CD4-positive, alpha-beta T cell (primary cell): ENCODE measurements at regions not wholly inside any gene's neighbourhood (a gene's known extent, or its start where the extent isn't known, plus 50 kb on each side); places are given as distances from the start of the nearest gene placed in this dataset.

Experiments used
- ATAC-seq: fragments of 200-7000 bp; cut with Tn5 transposase; one replicate; pipeline ENCODE4 v1.10.0; 2022; ENCODE audit warnings: mild to moderate bottlenecking; ENCODE audit not compliant: poor library complexity
- CTCF ChIA-PET: fragments of 350-600 bp; sonication (Branson Sonifier 250); formaldehyde crosslinking; loops from one replicate; lab custom pipeline; 2021; ENCODE audit warnings: antibody characterized with exemption, inconsistent platforms; lab: Charles Lee
- POLR2A ChIA-PET: fragments of 350-600 bp; sonication (Branson Sonifier 250); formaldehyde crosslinking; loops from one replicate; lab custom pipeline; 2021; ENCODE audit warnings: antibody characterized with exemption, inconsistent platforms; lab: Charles Lee
- DNase-seq, 14 experiments: peaks; one replicate each; pipeline ENCODE4 v3.0.0-alpha.2; 2013 to 2020; ENCODE audit warnings: mixed read lengths in 2 of 14
- H3K27ac ChIP-seq, 2 donors: one replicate each; pipeline versions ENCODE4 v1.5.1 to v1.7.0; 2013; ENCODE audit warnings: low read length in 2 of 2, low read depth in 1 of 2, mild to moderate bottlenecking in 1 of 2
- H3K27me3 ChIP-seq, 2 experiments: 1 replicate in 1 of 2; 2 replicates in 1 of 2; pipeline versions ENCODE4 v1.6.1 to v1.7.0; 2013; ENCODE audit warnings: low read length in 2 of 2, control low read depth in 1 of 2, mild to moderate bottlenecking in 1 of 2, moderate library complexity in 1 of 2; ENCODE audit not compliant: insufficient read depth in 2 of 2, control insufficient read depth in 1 of 2
- H3K36me3 ChIP-seq: one replicate; pipeline ENCODE4 v1.6.1; 2013; ENCODE audit warnings: low read length, control low read depth; ENCODE audit not compliant: insufficient read depth
- H3K4me1 ChIP-seq: one replicate; pipeline ENCODE4 v1.6.1; 2013; ENCODE audit warnings: low read length, control low read depth; ENCODE audit not compliant: insufficient read depth
- H3K4me3 ChIP-seq: one replicate; pipeline ENCODE4 v1.5.1; 2013; ENCODE audit warnings: mild to moderate bottlenecking, low read length, moderate library complexity
- H3K9me3 ChIP-seq, 2 experiments: 1 replicate in 1 of 2; 2 replicates in 1 of 2; pipeline versions ENCODE4 v1.6.1 to v1.7.0; 2013; ENCODE audit warnings: low read length in 2 of 2, mild to moderate bottlenecking in 2 of 2, control low read depth in 1 of 2, moderate library complexity in 1 of 2; ENCODE audit not compliant: control insufficient read depth in 1 of 2, insufficient read depth in 1 of 2
- H3K27ac Mint-ChIP-seq: one replicate; pipeline ENCODE4 v1.8.0; 2020; ENCODE audit warnings: mixed read lengths
- H3K27me3 Mint-ChIP-seq: one replicate; pipeline ENCODE4 v1.8.0; 2021; ENCODE audit warnings: mixed read lengths
- H3K36me3 Mint-ChIP-seq: one replicate; pipeline ENCODE4 v1.8.0; 2021; ENCODE audit warnings: low read depth, mixed read lengths
- H3K4me1 Mint-ChIP-seq: one replicate; pipeline ENCODE4 v1.8.0; 2021; ENCODE audit warnings: low read depth, mixed read lengths
- H3K4me3 Mint-ChIP-seq: one replicate; pipeline ENCODE4 v1.8.0; 2020; ENCODE audit warnings: mild to moderate bottlenecking, mixed read lengths
- H3K9me3 Mint-ChIP-seq: one replicate; pipeline ENCODE4 v1.8.0; 2020; ENCODE audit warnings: mixed read lengths
- intact Hi-C, 2 experiments: fragments of 100-400 bp; cut with DNase I in 1 of 2; cut with micrococcal nuclease in 1 of 2; formaldehyde crosslinking; loops; one replicate each; pipeline versions ENCODE4 v1.15.1 to v1.9.0; 2023 to 2025; cut with DNase I, micrococcal nuclease
- TF ChIP-seq, protein P1 (sequence below): fragments of 200-600 bp; IDR thresholded peaks from one replicate; pipeline ENCODE4 v1.8.0; 2022; ENCODE audit warnings: antibody characterized with exemption, mild to moderate bottlenecking

DNA sequence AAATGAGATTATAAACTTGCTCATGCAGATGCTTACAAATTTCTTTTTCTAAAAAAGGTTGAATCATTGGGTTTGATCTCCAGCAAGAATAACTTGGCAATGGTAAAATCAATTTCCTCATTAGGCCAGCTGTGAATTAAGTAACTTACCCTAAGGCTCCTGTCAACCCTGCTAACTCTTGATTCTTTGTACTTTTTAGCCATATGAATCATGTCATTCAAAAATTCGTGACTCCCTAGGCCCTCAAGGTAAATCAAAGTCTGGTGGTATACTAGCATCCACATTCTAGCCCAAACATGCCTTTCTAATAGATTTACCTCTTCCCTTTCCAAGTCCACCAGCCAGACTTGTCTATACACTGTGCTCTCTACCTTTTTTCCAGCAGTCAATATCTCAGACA lies 420.8 kb upstream of the BRINP1 start:
- no peak for DNase-seq
- ChIA-PET CTCF (no interaction called here), POLR2A (no interaction called here)
- no peak overlapping the region for H3K27ac Mint-ChIP-seq
- TF ChIP-seq, protein P1, sequence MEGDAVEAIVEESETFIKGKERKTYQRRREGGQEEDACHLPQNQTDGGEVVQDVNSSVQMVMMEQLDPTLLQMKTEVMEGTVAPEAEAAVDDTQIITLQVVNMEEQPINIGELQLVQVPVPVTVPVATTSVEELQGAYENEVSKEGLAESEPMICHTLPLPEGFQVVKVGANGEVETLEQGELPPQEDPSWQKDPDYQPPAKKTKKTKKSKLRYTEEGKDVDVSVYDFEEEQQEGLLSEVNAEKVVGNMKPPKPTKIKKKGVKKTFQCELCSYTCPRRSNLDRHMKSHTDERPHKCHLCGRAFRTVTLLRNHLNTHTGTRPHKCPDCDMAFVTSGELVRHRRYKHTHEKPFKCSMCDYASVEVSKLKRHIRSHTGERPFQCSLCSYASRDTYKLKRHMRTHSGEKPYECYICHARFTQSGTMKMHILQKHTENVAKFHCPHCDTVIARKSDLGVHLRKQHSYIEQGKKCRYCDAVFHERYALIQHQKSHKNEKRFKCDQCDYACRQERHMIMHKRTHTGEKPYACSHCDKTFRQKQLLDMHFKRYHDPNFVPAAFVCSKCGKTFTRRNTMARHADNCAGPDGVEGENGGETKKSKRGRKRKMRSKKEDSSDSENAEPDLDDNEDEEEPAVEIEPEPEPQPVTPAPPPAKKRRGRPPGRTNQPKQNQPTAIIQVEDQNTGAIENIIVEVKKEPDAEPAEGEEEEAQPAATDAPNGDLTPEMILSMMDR: no peak
- ATAC-seq: no peak
- Histone ChIP-seq H3K36me3 (no peaks in the 10 kb centered on the region), H3K4me1 (no peaks in the 10 kb centered on the region), H3K9me3 (no peaks in the 10 kb centered on the region), H3K27me3 (no peaks in the 10 kb centered on the region), H3K4me3 (no peak overlapping the region), H3K27ac (no peak overlapping the region)
- H3K36me3 Mint-ChIP-seq: no peaks in the 10 kb centered on the region
- H3K4me1 Mint-ChIP-seq: no peaks in the 10 kb centered on the region
- intact Hi-C loops: no loop called here
- no peak overlapping the region for H3K4me3 Mint-ChIP-seq
- H3K9me3 Mint-ChIP-seq: no peaks in the 10 kb centered on the region
- H3K27me3 Mint-ChIP-seq: no peaks in the 10 kb centered on the region

GRCh38 chr9:119788921-119789320 lies 419.7 kb upstream of the BRINP1 start:
- no peaks in the 10 kb centered on the region for H3K27me3 Mint-ChIP-seq
- Histone ChIP-seq H3K27ac (no peak overlapping the region), H3K36me3 (no peaks in the 10 kb centered on the region), H3K4me1 (no peaks in the 10 kb centered on the region), H3K9me3 (no peaks in the 10 kb centered on the region), H3K4me3 (no peak overlapping the region), H3K27me3 (no peaks in the 10 kb centered on the region)
- no peaks in the 10 kb centered on the region for H3K9me3 Mint-ChIP-seq
- no peak overlapping the region for H3K4me3 Mint-ChIP-seq
- no peaks in the 10 kb centered on the region for H3K4me1 Mint-ChIP-seq
- TF ChIP-seq, protein P1: no peak
- DNase-seq (no peak), ATAC-seq (no peak)
- no peak overlapping the region for H3K27ac Mint-ChIP-seq
- intact Hi-C loops: no loop called here
- POLR2A ChIA-PET: no interaction called here
- CTCF ChIA-PET: no interaction called here
- no peaks in the 10 kb centered on the region for H3K36me3 Mint-ChIP-seq

- no peaks in the 10 kb centered on the region for H3K4me1 Mint-ChIP-seq
- Histone ChIP-seq H3K4me3 (no peak overlapping the region), H3K9me3 (peaks cover 0 to 5% of the 10 kb centered on the region in 2 experiments), H3K4me1 (no peaks in the 10 kb centered on the region), H3K27ac (no peak overlapping the region), H3K27me3 (no peaks in the 10 kb centered on the region), H3K36me3 (no peaks in the 10 kb centered on the region)
- TF ChIP-seq, protein P1: no peak
- H3K27ac Mint-ChIP-seq: no peak overlapping the region
- no peaks in the 10 kb centered on the region for H3K36me3 Mint-ChIP-seq
- H3K27me3 Mint-ChIP-seq: no peaks in the 10 kb centered on the region
- intact Hi-C loops: no loop called here
- ATAC-seq (no peak), DNase-seq (no peak)
- H3K4me3 Mint-ChIP-seq: no peak overlapping the region
- ChIA-PET CTCF (no interaction called here), POLR2A (no interaction called here)
- no peaks in the 10 kb centered on the region for H3K9me3 Mint-ChIP-seq
Measured at GRCh38 chr9:119781886-119782285, 412.7 kb upstream of the BRINP1 start.
